CD14-positive monocyte (primary cell): ENCODE measurements at regions not wholly inside any gene's neighbourhood (a gene's known extent, or its start where the extent isn't known, plus 50 kb on each side); places are given as distances from the start of the nearest gene placed in this dataset.

ENCODE experiments used
- DNase-seq, 3 donors: peaks; one replicate each; pipeline ENCODE4 v3.0.0-alpha.2; 2011 to 2022
- H2AFZ ChIP-seq: 2 replicates; pipeline ENCODE4 v1.6.0; 2012; ENCODE audit warnings: mild to moderate bottlenecking, low read depth, low read length, inconsistent platforms; ENCODE audit not compliant: insufficient read depth, poor library complexity, severe bottlenecking
- H3K27ac ChIP-seq, 2 donors: 1 replicate in 1 of 2; 2 replicates in 1 of 2; pipeline ENCODE4 v1.5.1; 2012 to 2013; ENCODE audit warnings: low read length in 2 of 2, control low read depth in 1 of 2, inconsistent platforms in 1 of 2, low read depth in 1 of 2, mild to moderate bottlenecking in 1 of 2
- H3K27me3 ChIP-seq, 2 donors: one replicate each; pipeline versions ENCODE4 v1.6.0 to v1.6.1; 2011 to 2013; ENCODE audit warnings: low read length in 2 of 2; ENCODE audit not compliant: control insufficient read depth in 2 of 2, insufficient read depth in 2 of 2
- H3K36me3 ChIP-seq, 2 donors: replicated peaks in 1 of 2; 1 replicate in 1 of 2; 2 replicates in 1 of 2; pipeline versions ENCODE4 v1.5.1 to v1.6.1; 2012 to 2013; ENCODE audit warnings: low read length in 2 of 2, control low read depth in 1 of 2, inconsistent platforms in 1 of 2, mild to moderate bottlenecking in 1 of 2; ENCODE audit not compliant: insufficient read depth in 2 of 2, control insufficient read depth in 1 of 2
- H3K4me1 ChIP-seq, 2 donors: 1 replicate in 1 of 2; 2 replicates in 1 of 2; pipeline versions ENCODE4 v1.5.1 to v1.6.1; 2012 to 2013; ENCODE audit warnings: low read length in 2 of 2, control low read depth in 1 of 2, inconsistent platforms in 1 of 2, mild to moderate bottlenecking in 1 of 2, moderate library complexity in 1 of 2; ENCODE audit not compliant: insufficient read depth in 2 of 2, control insufficient read depth in 1 of 2
- H3K4me2 ChIP-seq: replicated peaks from 2 replicates; pipeline ENCODE3; 2012; ENCODE audit warnings: low read length, moderate library complexity, mild to moderate bottlenecking; ENCODE audit not compliant: poor library complexity, severe bottlenecking; ENCODE audit errors: extremely low read depth
- H3K4me3 ChIP-seq, 3 experiments: fragments of 200-600 bp in 1 of 3; sonication (generic) in 1 of 3; replicated peaks in 1 of 3; 1 replicate in 2 of 3; 2 replicates in 1 of 3; pipeline ENCODE4 v1.5.1; 2011 to 2013; ENCODE audit warnings: low read length in 3 of 3, mild to moderate bottlenecking in 3 of 3, control low read depth in 2 of 3, low read depth in 2 of 3, inconsistent platforms in 1 of 3, moderate library complexity in 1 of 3
- H3K79me2 ChIP-seq: 2 replicates; pipeline ENCODE4 v1.6.0; 2012; ENCODE audit warnings: mild to moderate bottlenecking, control low read depth, inconsistent platforms, low read length, moderate library complexity; ENCODE audit not compliant: insufficient read depth
- H3K9ac ChIP-seq: 2 replicates; pipeline ENCODE4 v1.6.0; 2017; ENCODE audit warnings: low read length, mild to moderate bottlenecking; ENCODE audit not compliant: insufficient read depth, poor library complexity, severe bottlenecking
- H3K9me3 ChIP-seq, 2 donors: replicated peaks in 1 of 2; 1 replicate in 1 of 2; 2 replicates in 1 of 2; pipeline versions ENCODE4 v1.5.1 to v1.6.1; 2012 to 2013; ENCODE audit warnings: low read length in 2 of 2, control low read depth in 1 of 2; ENCODE audit not compliant: control insufficient read depth in 1 of 2, insufficient read depth in 1 of 2
- H4K20me1 ChIP-seq: 2 replicates; pipeline ENCODE4 v1.6.0; 2012; ENCODE audit warnings: mild to moderate bottlenecking, low read length, control low read depth, moderate library complexity; ENCODE audit not compliant: insufficient read depth
- H3K27ac Mint-ChIP-seq, 7 donors: one replicate each; pipeline ENCODE4 v1.8.0; 2020; ENCODE audit warnings: mild to moderate bottlenecking in 7 of 7, mixed read lengths in 7 of 7, moderate library complexity in 6 of 7, inconsistent platforms in 2 of 7
- H3K27me3 Mint-ChIP-seq, 3 donors: one replicate each; pipeline ENCODE4 v1.8.0; 2021 to 2022; ENCODE audit warnings: low read depth in 3 of 3, mild to moderate bottlenecking in 3 of 3, mixed read lengths in 3 of 3, moderate library complexity in 3 of 3, inconsistent platforms in 1 of 3
- H3K36me3 Mint-ChIP-seq, 2 donors: one replicate each; pipeline ENCODE4 v1.8.0; 2020; ENCODE audit warnings: mixed read lengths in 2 of 2, inconsistent platforms in 1 of 2, mild to moderate bottlenecking in 1 of 2
- H3K4me1 Mint-ChIP-seq: one replicate; pipeline ENCODE4 v1.8.0; 2020; ENCODE audit warnings: mild to moderate bottlenecking, mixed read lengths
- H3K4me3 Mint-ChIP-seq, 2 donors: one replicate each; pipeline ENCODE4 v1.8.0; 2020; ENCODE audit warnings: mild to moderate bottlenecking in 2 of 2, mixed read lengths in 2 of 2, moderate library complexity in 1 of 2
- H3K9me3 Mint-ChIP-seq, 7 donors: one replicate each; pipeline ENCODE4 v1.8.0; 2020 to 2022; ENCODE audit warnings: mixed read lengths in 7 of 7, mild to moderate bottlenecking in 6 of 7, moderate library complexity in 6 of 7, inconsistent platforms in 2 of 7
- WGBS: methylation state at CpG from one replicate; pipeline ENCODE4 v1.1.5; 2013; ENCODE audit warnings: missing lambda C conversion rate; ENCODE audit not compliant: insufficient coverage; 5-methylcytosine and 5-hydroxymethylcytosine counted together
- intact Hi-C, 2 donors: fragments of 100-400 bp; cut with micrococcal nuclease; formaldehyde crosslinking; loops; one replicate each; pipeline versions ENCODE4 v1.15.0 to v1.15.1; 2023
- TF ChIP-seq, protein P1 (sequence below): fragments of 200-600 bp; IDR thresholded peaks from one replicate; pipeline ENCODE4 v1.8.0; 2022; ENCODE audit warnings: antibody characterized with exemption, mild to moderate bottlenecking

DNA sequence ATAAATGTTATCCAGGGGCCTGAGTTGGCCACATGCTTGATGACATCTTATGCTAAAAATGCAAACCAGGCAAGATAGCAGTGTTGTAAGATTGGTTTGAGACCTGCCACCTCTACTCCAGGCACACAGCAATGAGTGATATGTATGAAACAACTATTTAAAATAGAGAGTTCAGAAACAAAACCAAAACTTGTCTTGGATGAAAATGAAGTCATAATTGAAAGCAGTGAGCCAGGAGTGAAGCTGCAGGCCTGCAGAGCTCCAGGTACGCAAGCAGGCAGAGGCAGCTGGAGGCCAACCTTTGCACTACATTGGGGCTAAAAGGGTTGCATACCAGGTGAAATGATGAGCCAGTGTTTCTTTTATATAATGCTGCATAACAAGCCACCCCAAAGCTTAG, 89.2 kb upstream of the SPATS2L start:
- no peak overlapping the region for H3K4me3 ChIP-seq
- H3K9me3 ChIP-seq = no peaks in the 10 kb centered on the region
- no peaks in the 10 kb centered on the region for H3K36me3 ChIP-seq
- H3K9me3 Mint-ChIP-seq = no peaks in the 10 kb centered on the region
- H3K27ac Mint-ChIP-seq = no peak overlapping the region
- peaks cover 6 to 10% of the 10 kb centered on the region in 2 donors for H3K4me1 ChIP-seq
- H2AFZ ChIP-seq = no peak overlapping the region
- intact Hi-C loops = no loop called here
- H3K4me1 Mint-ChIP-seq = peaks cover 4% of the 10 kb centered on the region
- no peak for DNase-seq
- peaks cover 1 to 4% (median 1%) of the 10 kb centered on the region in 3 donors for H3K27me3 Mint-ChIP-seq
- H3K27ac ChIP-seq = no peak overlapping the region
- H4K20me1 ChIP-seq = no peaks in the 10 kb centered on the region
- H3K27me3 ChIP-seq = no peaks in the 10 kb centered on the region
- no peaks in the 10 kb centered on the region for H3K36me3 Mint-ChIP-seq
- no peak overlapping the region for H3K4me2 ChIP-seq
- TF ChIP-seq, protein P1, sequence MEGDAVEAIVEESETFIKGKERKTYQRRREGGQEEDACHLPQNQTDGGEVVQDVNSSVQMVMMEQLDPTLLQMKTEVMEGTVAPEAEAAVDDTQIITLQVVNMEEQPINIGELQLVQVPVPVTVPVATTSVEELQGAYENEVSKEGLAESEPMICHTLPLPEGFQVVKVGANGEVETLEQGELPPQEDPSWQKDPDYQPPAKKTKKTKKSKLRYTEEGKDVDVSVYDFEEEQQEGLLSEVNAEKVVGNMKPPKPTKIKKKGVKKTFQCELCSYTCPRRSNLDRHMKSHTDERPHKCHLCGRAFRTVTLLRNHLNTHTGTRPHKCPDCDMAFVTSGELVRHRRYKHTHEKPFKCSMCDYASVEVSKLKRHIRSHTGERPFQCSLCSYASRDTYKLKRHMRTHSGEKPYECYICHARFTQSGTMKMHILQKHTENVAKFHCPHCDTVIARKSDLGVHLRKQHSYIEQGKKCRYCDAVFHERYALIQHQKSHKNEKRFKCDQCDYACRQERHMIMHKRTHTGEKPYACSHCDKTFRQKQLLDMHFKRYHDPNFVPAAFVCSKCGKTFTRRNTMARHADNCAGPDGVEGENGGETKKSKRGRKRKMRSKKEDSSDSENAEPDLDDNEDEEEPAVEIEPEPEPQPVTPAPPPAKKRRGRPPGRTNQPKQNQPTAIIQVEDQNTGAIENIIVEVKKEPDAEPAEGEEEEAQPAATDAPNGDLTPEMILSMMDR = no peak
- H3K79me2 ChIP-seq = no peaks in the 10 kb centered on the region
- H3K4me3 Mint-ChIP-seq = no peak overlapping the region
- no CpG with 5 or more reads among the region's 1 CpG for WGBS
- no peak overlapping the region for H3K9ac ChIP-seq

DNA sequence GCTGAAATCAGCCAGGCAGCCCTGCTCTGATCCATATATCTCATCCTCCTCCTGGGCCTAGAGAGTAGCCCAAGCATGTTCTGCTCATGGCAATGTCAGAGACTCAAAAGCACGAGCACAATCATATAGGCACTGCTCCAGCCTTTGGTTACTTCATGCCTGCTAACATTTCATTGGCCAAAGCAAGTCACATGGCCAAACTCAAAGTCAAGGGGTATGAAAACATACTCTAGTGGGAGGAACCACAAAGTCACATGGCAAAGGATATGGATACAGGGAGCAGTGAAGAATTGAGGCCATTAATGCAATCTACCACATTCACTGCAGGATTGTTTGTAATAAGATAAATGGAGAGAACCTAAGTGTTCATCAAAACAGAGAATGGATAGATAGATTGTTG, 87.8 kb upstream of the SPATS2L start:
- 100% methylated on average over 1 of the region's 1 CpG for WGBS
- peaks cover 0 to 2% (median 0%) of the 10 kb centered on the region in 7 donors for H3K9me3 Mint-ChIP-seq
- H3K27me3 ChIP-seq = no peaks in the 10 kb centered on the region
- H3K36me3 ChIP-seq = no peaks in the 10 kb centered on the region
- intact Hi-C loops = no loop called here
- H3K27me3 Mint-ChIP-seq = peaks cover 0 to under 1% (median under 1%) of the 10 kb centered on the region in 3 donors
- no peaks in the 10 kb centered on the region for H3K36me3 Mint-ChIP-seq
- no peak overlapping the region for H3K9ac ChIP-seq
- TF ChIP-seq, protein P1 = no peak
- no peak overlapping the region for H3K4me2 ChIP-seq
- H3K27ac ChIP-seq = no peak overlapping the region
- H3K4me3 ChIP-seq = no peak overlapping the region
- H3K27ac Mint-ChIP-seq = no peak overlapping the region
- H3K9me3 ChIP-seq = no peaks in the 10 kb centered on the region
- peaks cover 6 to 10% of the 10 kb centered on the region in 2 donors for H3K4me1 ChIP-seq
- no peaks in the 10 kb centered on the region for H3K79me2 ChIP-seq
- no peak overlapping the region for H2AFZ ChIP-seq
- H3K4me1 Mint-ChIP-seq = peaks cover 9% of the 10 kb centered on the region
- no peak for DNase-seq
- no peaks in the 10 kb centered on the region for H4K20me1 ChIP-seq
- H3K4me3 Mint-ChIP-seq = no peak overlapping the region
